Nephron (organoid): ENCODE measurements at regions not wholly inside any gene's neighbourhood (a gene's known extent, or its start where the extent isn't known, plus 50 kb on each side); places are given as distances from the start of the nearest gene placed in this dataset.

Experiments used
- H3K27ac Mint-ChIP-seq, 3 experiments: 2 replicates each; pipeline ENCODE4 v1.8.0; 2020; ENCODE audit warnings: mixed read lengths in 3 of 3, mild to moderate bottlenecking in 2 of 3, moderate library complexity in 1 of 3
- H3K27me3 Mint-ChIP-seq: 2 replicates; pipeline ENCODE4 v1.8.0; 2021; ENCODE audit warnings: low read depth, mild to moderate bottlenecking, moderate library complexity, mixed read lengths
- H3K36me3 Mint-ChIP-seq: 2 replicates; pipeline ENCODE4 v1.8.0; 2020; ENCODE audit warnings: low read depth, mixed read lengths
- H3K4me1 Mint-ChIP-seq: 2 replicates; pipeline ENCODE4 v1.8.0; 2020; ENCODE audit warnings: mixed read lengths
- H3K4me3 Mint-ChIP-seq, 3 experiments: 2 replicates each; pipeline ENCODE4 v1.8.0; 2020; ENCODE audit warnings: mild to moderate bottlenecking in 3 of 3, mixed read lengths in 3 of 3, moderate library complexity in 2 of 3
- H3K9me3 Mint-ChIP-seq: 2 replicates; pipeline ENCODE4 v1.8.0; 2020; ENCODE audit warnings: mixed read lengths
- TF ChIP-seq, protein P1 (sequence below), 3 experiments: fragments of 200-600 bp; sonication (generic); IDR thresholded peaks; one replicate each; pipeline ENCODE4 v1.5.0; 2021; ENCODE audit warnings: antibody characterized with exemption in 3 of 3; ENCODE audit not compliant: unreplicated experiment in 3 of 3

DNA sequence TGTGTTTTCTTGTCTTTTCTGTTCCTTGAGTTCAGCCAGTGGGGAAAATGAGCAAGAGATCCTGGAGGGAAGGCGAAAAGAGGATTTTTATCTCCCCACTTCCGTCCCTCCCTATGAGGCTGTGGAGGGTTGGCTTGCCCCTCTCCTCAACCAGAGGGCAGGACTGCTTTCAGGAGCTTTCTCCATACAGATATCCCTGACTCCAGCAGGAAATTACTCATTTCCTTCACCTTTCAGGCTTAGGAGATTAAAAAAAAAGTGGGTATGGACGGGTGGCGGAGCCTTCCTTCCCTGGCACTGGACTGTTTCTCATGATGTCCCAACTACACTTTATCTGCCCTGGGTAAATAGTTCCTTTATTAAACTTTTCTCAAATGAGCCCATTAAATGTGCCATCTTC, 241.2 kb downstream of the FRK start:
- Mint-ChIP-seq H3K9me3 (peaks cover 6% of the 10 kb centered on the region), H3K4me3 (no peak overlapping the region), H3K27me3 (no peaks in the 10 kb centered on the region), H3K4me1 (no peaks in the 10 kb centered on the region), H3K36me3 (no peaks in the 10 kb centered on the region), H3K27ac (no peak overlapping the region)
- TF ChIP-seq, protein P1, sequence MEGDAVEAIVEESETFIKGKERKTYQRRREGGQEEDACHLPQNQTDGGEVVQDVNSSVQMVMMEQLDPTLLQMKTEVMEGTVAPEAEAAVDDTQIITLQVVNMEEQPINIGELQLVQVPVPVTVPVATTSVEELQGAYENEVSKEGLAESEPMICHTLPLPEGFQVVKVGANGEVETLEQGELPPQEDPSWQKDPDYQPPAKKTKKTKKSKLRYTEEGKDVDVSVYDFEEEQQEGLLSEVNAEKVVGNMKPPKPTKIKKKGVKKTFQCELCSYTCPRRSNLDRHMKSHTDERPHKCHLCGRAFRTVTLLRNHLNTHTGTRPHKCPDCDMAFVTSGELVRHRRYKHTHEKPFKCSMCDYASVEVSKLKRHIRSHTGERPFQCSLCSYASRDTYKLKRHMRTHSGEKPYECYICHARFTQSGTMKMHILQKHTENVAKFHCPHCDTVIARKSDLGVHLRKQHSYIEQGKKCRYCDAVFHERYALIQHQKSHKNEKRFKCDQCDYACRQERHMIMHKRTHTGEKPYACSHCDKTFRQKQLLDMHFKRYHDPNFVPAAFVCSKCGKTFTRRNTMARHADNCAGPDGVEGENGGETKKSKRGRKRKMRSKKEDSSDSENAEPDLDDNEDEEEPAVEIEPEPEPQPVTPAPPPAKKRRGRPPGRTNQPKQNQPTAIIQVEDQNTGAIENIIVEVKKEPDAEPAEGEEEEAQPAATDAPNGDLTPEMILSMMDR (IDR thresholded peaks at IDR 0.05; ENCODE audit: unreplicated experiment in 3 of 3): no peak

DNA sequence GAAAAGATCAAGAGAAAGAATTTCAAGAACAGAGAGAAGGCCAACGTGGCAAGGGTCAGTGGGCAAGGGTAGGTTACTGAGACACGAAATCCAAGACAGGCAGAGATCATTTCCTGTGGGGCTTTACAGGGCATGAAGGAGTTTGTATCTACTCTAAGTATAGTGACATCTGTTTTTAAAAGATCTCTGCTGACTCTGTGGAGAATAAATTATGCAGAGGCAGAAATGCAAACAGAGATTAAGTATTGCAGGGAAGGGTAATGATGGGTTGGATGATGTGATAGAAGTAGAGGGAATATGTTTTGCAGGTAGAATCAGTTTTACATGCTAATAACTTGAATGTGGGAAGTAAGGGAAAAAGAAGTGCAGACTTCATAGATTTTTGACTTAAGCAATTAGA, 243.5 kb downstream of the FRK start:
- H3K36me3 Mint-ChIP-seq: no peaks in the 10 kb centered on the region
- H3K9me3 Mint-ChIP-seq: peaks cover 6% of the 10 kb centered on the region
- no peaks in the 10 kb centered on the region for H3K4me1 Mint-ChIP-seq
- H3K27ac Mint-ChIP-seq: no peak overlapping the region
- no peak overlapping the region for H3K4me3 Mint-ChIP-seq
- no peaks in the 10 kb centered on the region for H3K27me3 Mint-ChIP-seq
- TF ChIP-seq, protein P1 (IDR thresholded peaks at IDR 0.05; ENCODE audit: unreplicated experiment in 3 of 3): no peak

DNA sequence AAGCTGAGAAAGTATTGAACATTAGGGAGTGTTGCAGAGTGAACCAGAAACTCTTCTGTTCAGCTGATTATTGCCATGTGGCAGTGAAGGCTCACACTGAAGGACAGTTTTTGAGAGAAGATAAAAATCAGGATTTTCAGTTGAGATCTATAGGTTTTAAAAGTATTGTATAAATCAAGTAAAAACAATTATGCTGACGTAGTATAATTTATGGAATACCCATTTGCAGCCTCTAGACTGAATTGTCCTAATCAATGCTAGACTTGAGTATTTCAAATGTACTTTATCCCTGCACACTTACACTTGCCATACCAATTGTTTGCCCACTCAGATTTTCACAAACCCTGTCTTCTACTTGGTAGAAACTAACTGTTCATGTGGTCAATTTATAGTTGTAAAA, 245.8 kb downstream of the FRK start:
- no peak overlapping the region for H3K27ac Mint-ChIP-seq
- TF ChIP-seq, protein P1 (IDR thresholded peaks at IDR 0.05; ENCODE audit: unreplicated experiment in 3 of 3): no peak
- H3K36me3 Mint-ChIP-seq: no peaks in the 10 kb centered on the region
- no peaks in the 10 kb centered on the region for H3K27me3 Mint-ChIP-seq
- H3K9me3 Mint-ChIP-seq: peaks cover 6% of the 10 kb centered on the region
- no peak overlapping the region for H3K4me3 Mint-ChIP-seq
- no peaks in the 10 kb centered on the region for H3K4me1 Mint-ChIP-seq

DNA sequence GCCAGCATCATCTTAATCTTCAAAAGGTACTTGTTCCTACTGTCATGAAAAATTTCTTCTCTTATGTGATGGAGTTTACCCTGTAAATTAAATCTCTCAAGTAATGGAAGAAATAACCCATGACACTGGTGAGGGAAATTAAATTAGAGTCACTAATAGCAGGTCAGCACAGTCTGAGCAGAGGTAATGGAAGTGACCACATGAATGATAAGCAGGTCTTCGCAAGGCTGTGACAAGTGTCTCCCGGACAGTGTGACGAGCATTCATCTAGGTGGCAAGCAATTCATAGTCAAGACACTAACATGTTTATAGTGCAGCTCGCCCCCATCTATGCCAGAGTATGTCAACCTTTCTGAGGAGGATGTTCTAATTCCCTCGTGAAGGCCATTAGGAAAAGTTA, 249.2 kb downstream of the FRK start:
- Mint-ChIP-seq H3K27ac (no peak overlapping the region), H3K36me3 (no peaks in the 10 kb centered on the region), H3K27me3 (no peaks in the 10 kb centered on the region), H3K9me3 (no peaks in the 10 kb centered on the region), H3K4me1 (no peaks in the 10 kb centered on the region), H3K4me3 (no peak overlapping the region)
- TF ChIP-seq, protein P1 (IDR thresholded peaks at IDR 0.05; ENCODE audit: unreplicated experiment in 3 of 3): no peak

DNA sequence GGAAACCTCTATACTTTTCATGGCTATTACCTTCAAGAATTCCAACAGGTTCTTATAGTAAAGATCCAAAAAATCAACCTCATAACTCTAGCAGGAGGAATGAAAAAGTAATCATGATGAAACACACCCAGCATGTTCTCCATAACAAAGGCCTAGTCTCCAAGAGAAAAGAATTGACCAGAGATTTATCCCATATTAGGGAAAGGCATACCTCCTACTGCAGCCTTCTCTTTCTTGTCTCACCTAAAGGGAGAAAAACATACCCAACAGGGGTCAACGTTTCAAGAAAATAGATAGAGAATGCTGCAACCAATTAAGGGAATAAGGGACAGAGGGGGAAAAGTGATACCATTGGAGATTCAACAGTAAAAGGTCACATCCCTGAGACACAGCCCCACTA, 262.5 kb downstream of the FRK start:
- Mint-ChIP-seq H3K4me3 (no peak overlapping the region), H3K27me3 (no peaks in the 10 kb centered on the region), H3K4me1 (no peaks in the 10 kb centered on the region), H3K27ac (no peak overlapping the region), H3K36me3 (no peaks in the 10 kb centered on the region), H3K9me3 (no peaks in the 10 kb centered on the region)
- TF ChIP-seq, protein P1 (IDR thresholded peaks at IDR 0.05; ENCODE audit: unreplicated experiment in 3 of 3): no peak

DNA sequence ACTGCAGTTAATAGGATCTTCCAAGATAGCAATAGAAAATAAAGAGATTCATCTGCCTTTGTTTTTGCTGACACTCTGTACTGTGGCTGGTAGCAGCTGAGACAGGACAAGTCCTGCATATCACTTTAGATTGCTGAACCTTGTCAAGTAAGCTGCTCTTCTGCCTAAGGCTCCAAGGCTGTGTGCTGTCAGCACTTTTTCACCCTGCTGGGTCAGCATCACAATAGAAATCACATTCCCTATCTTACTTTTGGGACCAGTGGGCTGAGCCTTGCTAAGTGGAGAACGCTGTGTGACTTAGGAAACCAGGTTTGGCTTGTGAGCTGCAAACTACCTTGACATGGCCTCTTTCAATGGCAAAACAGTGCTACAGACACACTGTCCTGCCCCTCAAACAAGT, 263.9 kb downstream of the FRK start:
- no peaks in the 10 kb centered on the region for H3K9me3 Mint-ChIP-seq
- no peaks in the 10 kb centered on the region for H3K36me3 Mint-ChIP-seq
- no peaks in the 10 kb centered on the region for H3K4me1 Mint-ChIP-seq
- peak overlapping the region in 1 of 3 experiments; percentile 40 for H3K27ac Mint-ChIP-seq
- H3K4me3 Mint-ChIP-seq: no peak overlapping the region
- TF ChIP-seq, protein P1 (IDR thresholded peaks at IDR 0.05; ENCODE audit: unreplicated experiment in 3 of 3): no peak
- no peaks in the 10 kb centered on the region for H3K27me3 Mint-ChIP-seq
